Amniotic stem cell (primary cell): ENCODE measurements at regions not wholly inside any gene's neighbourhood (a gene's known extent, or its start where the extent isn't known, plus 50 kb on each side); places are given as distances from the start of the nearest gene placed in this dataset.

Experiments used
- DNase-seq: peaks from one replicate; lab custom pipeline; 2025; lab: John Stamatoyannopoulos, UW

DNA sequence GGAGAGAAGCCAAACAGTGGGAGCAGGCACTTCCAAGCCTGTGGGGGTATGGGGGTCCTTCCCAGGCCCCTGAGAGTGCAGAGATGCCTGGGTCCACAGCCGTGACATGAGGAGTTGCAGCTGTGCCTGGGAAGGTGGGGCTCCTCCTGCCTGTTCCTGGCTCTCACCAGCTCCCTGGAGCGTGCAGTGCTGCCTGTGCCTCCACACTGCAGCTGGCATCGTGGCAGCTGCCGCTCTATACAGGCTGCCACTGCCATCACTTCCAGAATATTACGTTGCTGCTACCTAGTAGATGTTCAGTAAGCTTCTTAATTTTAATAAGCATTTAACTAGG lies 223.7 kb downstream of the KCNC2 start:
- DNase-seq, result no peak

DNA sequence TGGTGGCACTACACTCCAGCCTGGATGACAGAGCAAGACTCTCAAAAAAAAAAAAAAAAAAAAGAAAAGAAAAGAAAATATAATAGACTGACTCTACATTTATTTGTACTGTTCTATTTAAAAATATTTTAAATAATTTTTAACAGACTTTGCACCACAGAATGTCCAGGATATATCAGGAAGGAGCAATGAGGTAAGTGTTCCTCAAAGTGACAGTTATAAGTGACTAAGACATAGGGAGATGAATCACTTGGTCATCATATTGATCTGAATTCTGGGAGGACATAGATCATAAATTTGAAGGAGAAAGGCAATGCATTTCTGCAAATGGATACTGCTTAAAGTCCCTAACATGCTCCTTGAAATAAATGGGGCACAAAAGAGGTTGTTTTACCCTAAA lies 221.5 kb downstream of the KCNC2 start:
- DNase-seq, result no peak
